ENCODE measurements at regions not wholly inside any gene's neighbourhood (a gene's known extent, or its start where the extent isn't known, plus 50 kb on each side); places are given as distances from the start of the nearest gene placed in this dataset.

DNA sequence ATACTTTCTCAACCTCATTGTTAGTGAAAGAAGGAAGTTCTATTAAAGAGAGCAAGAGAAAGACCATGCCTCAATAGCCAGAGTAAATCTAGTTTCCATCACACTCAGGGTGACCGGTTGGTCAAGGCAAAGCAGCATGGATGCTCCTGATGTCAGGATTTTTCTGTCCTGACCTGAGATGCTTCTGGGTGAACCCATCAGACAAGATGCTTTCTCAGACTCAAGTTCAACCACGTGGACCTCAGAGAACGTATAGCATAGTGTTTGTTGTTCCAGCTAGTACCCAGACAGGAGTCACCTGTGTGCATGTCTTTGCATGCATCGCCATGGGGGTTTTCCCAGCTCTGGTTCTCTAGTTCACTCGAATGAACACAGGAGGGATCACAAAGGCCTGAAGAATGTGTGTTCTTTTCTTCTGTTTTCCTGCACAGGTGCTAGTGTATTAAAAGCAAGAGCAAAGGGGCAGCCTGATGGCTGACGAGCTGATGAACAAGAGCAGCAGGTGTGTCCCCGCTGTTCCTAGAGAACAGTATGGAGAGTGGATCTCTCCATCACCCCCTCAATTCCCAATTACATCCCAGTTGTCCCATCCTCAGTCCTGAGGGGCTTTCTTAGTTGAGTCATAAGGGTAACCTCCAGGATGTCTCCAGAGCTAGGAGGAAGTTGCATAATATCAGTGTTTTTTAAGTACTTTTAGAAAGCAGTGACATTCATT, 110.5 kb upstream of the ENPP6 start:
- TF ChIP-seq POLR2A (IDR thresholded peaks at IDR 0.05): no peak
- TF ChIP-seq, protein P1, sequence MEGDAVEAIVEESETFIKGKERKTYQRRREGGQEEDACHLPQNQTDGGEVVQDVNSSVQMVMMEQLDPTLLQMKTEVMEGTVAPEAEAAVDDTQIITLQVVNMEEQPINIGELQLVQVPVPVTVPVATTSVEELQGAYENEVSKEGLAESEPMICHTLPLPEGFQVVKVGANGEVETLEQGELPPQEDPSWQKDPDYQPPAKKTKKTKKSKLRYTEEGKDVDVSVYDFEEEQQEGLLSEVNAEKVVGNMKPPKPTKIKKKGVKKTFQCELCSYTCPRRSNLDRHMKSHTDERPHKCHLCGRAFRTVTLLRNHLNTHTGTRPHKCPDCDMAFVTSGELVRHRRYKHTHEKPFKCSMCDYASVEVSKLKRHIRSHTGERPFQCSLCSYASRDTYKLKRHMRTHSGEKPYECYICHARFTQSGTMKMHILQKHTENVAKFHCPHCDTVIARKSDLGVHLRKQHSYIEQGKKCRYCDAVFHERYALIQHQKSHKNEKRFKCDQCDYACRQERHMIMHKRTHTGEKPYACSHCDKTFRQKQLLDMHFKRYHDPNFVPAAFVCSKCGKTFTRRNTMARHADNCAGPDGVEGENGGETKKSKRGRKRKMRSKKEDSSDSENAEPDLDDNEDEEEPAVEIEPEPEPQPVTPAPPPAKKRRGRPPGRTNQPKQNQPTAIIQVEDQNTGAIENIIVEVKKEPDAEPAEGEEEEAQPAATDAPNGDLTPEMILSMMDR (IDR thresholded peaks at IDR 0.05): no peak

Data from right lobe of liver (tissue), 4 donors.